IPS-18a (cell line): ENCODE measurements at regions not wholly inside any gene's neighbourhood (a gene's known extent, or its start where the extent isn't known, plus 50 kb on each side); places are given as distances from the start of the nearest gene placed in this dataset.

Source experiments
- H3K27ac ChIP-seq: one replicate; pipeline ENCODE4 v1.5.1; 2013; ENCODE audit warnings: low read length
- H3K27me3 ChIP-seq: one replicate; pipeline ENCODE4 v1.6.1; 2013; ENCODE audit warnings: mild to moderate bottlenecking, low read length; ENCODE audit not compliant: control insufficient read depth, insufficient read depth
- H3K36me3 ChIP-seq: one replicate; pipeline ENCODE4 v1.6.1; 2013; ENCODE audit warnings: low read depth, low read length; ENCODE audit not compliant: control insufficient read depth
- H3K4me1 ChIP-seq: one replicate; pipeline ENCODE4 v1.6.1; 2013; ENCODE audit warnings: low read depth, low read length; ENCODE audit not compliant: control insufficient read depth
- H3K4me3 ChIP-seq: one replicate; pipeline ENCODE4 v1.5.1; 2013; ENCODE audit warnings: low read length
- H3K9ac ChIP-seq: one replicate; pipeline ENCODE4 v1.6.1; 2013; ENCODE audit warnings: mild to moderate bottlenecking, low read length, moderate library complexity
- H3K9me3 ChIP-seq: one replicate; pipeline ENCODE4 v1.6.1; 2013; ENCODE audit warnings: low read depth, low read length; ENCODE audit not compliant: control insufficient read depth

- no peak overlapping the region for H3K27ac ChIP-seq
- H3K4me1 ChIP-seq = no peaks in the 10 kb centered on the region
- H3K9me3 ChIP-seq = no peaks in the 10 kb centered on the region
- no peaks in the 10 kb centered on the region for H3K27me3 ChIP-seq
- no peak overlapping the region for H3K4me3 ChIP-seq
- H3K36me3 ChIP-seq = no peaks in the 10 kb centered on the region
- H3K9ac ChIP-seq = no peak overlapping the region
These were observed 173.2 kb upstream of the MYL2 start for GRCh38 chr12:111093428-111094142.

- no peaks in the 10 kb centered on the region for H3K36me3 ChIP-seq
- no peaks in the 10 kb centered on the region for H3K27me3 ChIP-seq
- no peak overlapping the region for H3K4me3 ChIP-seq
- H3K4me1 ChIP-seq = no peaks in the 10 kb centered on the region
- H3K9me3 ChIP-seq = no peaks in the 10 kb centered on the region
- no peak overlapping the region for H3K27ac ChIP-seq
- no peak overlapping the region for H3K9ac ChIP-seq
These were observed 170.7 kb upstream of the MYL2 start for GRCh38 chr12:111091051-111091450.

GRCh38 chr12:111089616-111090015 is 169.2 kb upstream of the MYL2 start:
- Histone ChIP-seq H3K27me3 (no peaks in the 10 kb centered on the region), H3K9me3 (no peaks in the 10 kb centered on the region)

GRCh38 chr12:111088409-111088808 is 168.0 kb upstream of the MYL2 start:
- H3K27me3 ChIP-seq = no peaks in the 10 kb centered on the region

More at GRCh38 chr12:111089616-111090015, 169.2 kb upstream of the MYL2 start:
- Histone ChIP-seq H3K27ac (no peak overlapping the region), H3K36me3 (no peaks in the 10 kb centered on the region), H3K4me3 (no peak overlapping the region), H3K4me1 (no peaks in the 10 kb centered on the region), H3K9ac (no peak overlapping the region)

GRCh38 chr12:111086947-111087700 is 166.7 kb upstream of the MYL2 start:
- Histone ChIP-seq H3K9ac (no peak overlapping the region), H3K4me1 (no peaks in the 10 kb centered on the region), H3K27me3 (no peaks in the 10 kb centered on the region), H3K9me3 (no peaks in the 10 kb centered on the region), H3K36me3 (no peaks in the 10 kb centered on the region), H3K27ac (no peak overlapping the region), H3K4me3 (no peak overlapping the region)

More at GRCh38 chr12:111088409-111088808, 168.0 kb upstream of the MYL2 start:
- no peak overlapping the region for H3K4me3 ChIP-seq
- H3K36me3 ChIP-seq = no peaks in the 10 kb centered on the region
- no peaks in the 10 kb centered on the region for H3K4me1 ChIP-seq
- H3K9me3 ChIP-seq = no peaks in the 10 kb centered on the region
- no peak overlapping the region for H3K27ac ChIP-seq
- no peak overlapping the region for H3K9ac ChIP-seq

- Histone ChIP-seq H3K4me1 (no peaks in the 10 kb centered on the region), H3K27me3 (no peaks in the 10 kb centered on the region), H3K9me3 (no peaks in the 10 kb centered on the region), H3K4me3 (no peak overlapping the region), H3K9ac (no peak overlapping the region), H3K27ac (no peak overlapping the region), H3K36me3 (no peaks in the 10 kb centered on the region)
These were observed 164.7 kb upstream of the MYL2 start for GRCh38 chr12:111085096-111085495.

GRCh38 chr12:111084605-111085004 is 164.2 kb upstream of the MYL2 start:
- Histone ChIP-seq H3K36me3 (no peaks in the 10 kb centered on the region), H3K4me3 (no peak overlapping the region), H3K27me3 (no peaks in the 10 kb centered on the region), H3K4me1 (no peaks in the 10 kb centered on the region), H3K27ac (no peak overlapping the region), H3K9me3 (no peaks in the 10 kb centered on the region), H3K9ac (no peak overlapping the region)

GRCh38 chr12:111084158-111084557 is 163.8 kb upstream of the MYL2 start:
- no peaks in the 10 kb centered on the region for H3K27me3 ChIP-seq
- H3K4me3 ChIP-seq = no peak overlapping the region
- H3K9ac ChIP-seq = no peak overlapping the region
- no peaks in the 10 kb centered on the region for H3K36me3 ChIP-seq
- H3K27ac ChIP-seq = no peak overlapping the region
- no peaks in the 10 kb centered on the region for H3K9me3 ChIP-seq
- H3K4me1 ChIP-seq = no peaks in the 10 kb centered on the region

GRCh38 chr12:111081600-111081999 is 161.2 kb upstream of the MYL2 start:
- H3K27me3 ChIP-seq = no peaks in the 10 kb centered on the region
- no peaks in the 10 kb centered on the region for H3K9me3 ChIP-seq
- no peak overlapping the region for H3K27ac ChIP-seq
- H3K4me3 ChIP-seq = no peak overlapping the region
- H3K4me1 ChIP-seq = peaks cover 6% of the 10 kb centered on the region
- no peak overlapping the region for H3K9ac ChIP-seq
- H3K36me3 ChIP-seq = no peaks in the 10 kb centered on the region

- H3K36me3 ChIP-seq = no peaks in the 10 kb centered on the region
- no peak overlapping the region for H3K27ac ChIP-seq
- no peak overlapping the region for H3K4me3 ChIP-seq
- peaks cover 6% of the 10 kb centered on the region for H3K4me1 ChIP-seq
- H3K27me3 ChIP-seq = no peaks in the 10 kb centered on the region
- no peak overlapping the region for H3K9ac ChIP-seq
- H3K9me3 ChIP-seq = no peaks in the 10 kb centered on the region
These were observed 158.4 kb upstream of the MYL2 start for GRCh38 chr12:111078731-111079130.

- H3K36me3 ChIP-seq = no peaks in the 10 kb centered on the region
- no peak overlapping the region for H3K9ac ChIP-seq
- no peak overlapping the region for H3K27ac ChIP-seq
- no peaks in the 10 kb centered on the region for H3K9me3 ChIP-seq
- peaks cover 12% of the 10 kb centered on the region for H3K4me1 ChIP-seq
- no peaks in the 10 kb centered on the region for H3K27me3 ChIP-seq
- H3K4me3 ChIP-seq = no peak overlapping the region
These were observed 156.5 kb upstream of the MYL2 start for GRCh38 chr12:111076611-111077451.
